Mononuclear cell (primary cell): ENCODE measurements at regions not wholly inside any gene's neighbourhood (a gene's known extent, or its start where the extent isn't known, plus 50 kb on each side); places are given as distances from the start of the nearest gene placed in this dataset.

Source experiments
- H3K27me3 ChIP-seq: 2 replicates; pipeline ENCODE4 v1.6.0; 2011; ENCODE audit warnings: low read length, control low read depth; ENCODE audit not compliant: insufficient read depth
- H3K4me1 ChIP-seq: 2 replicates; pipeline ENCODE4 v1.5.1; 2011; ENCODE audit warnings: mild to moderate bottlenecking, low read length, control low read depth; ENCODE audit not compliant: insufficient read depth
- H3K4me3 ChIP-seq: 2 replicates; pipeline ENCODE4 v1.5.1; 2011; ENCODE audit warnings: mild to moderate bottlenecking, low read length, moderate library complexity
- H3K9me3 ChIP-seq: 2 replicates; pipeline ENCODE4 v1.5.1; 2011; ENCODE audit warnings: low read depth, mild to moderate bottlenecking, control low read depth, low read length

DNA sequence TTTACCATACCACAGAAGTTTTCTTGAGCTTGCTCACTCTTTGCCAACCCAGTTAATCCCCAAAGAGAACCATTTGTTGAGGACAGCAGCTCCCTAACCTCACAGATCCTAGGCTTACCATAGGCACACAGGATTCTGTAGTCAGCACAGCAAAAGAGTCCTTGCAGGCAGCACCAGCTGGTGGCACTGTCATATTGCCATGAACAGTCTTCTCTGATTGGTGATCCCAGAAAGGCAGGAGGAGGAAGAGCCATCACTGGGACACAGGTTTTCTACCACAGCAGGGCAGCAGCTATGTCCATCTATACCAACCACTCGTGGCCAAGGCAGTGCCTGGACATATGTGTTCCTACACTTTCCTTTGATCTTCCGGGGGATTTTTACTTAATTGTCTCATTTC is 297.1 kb upstream of the CD180 start:
- no peaks in the 10 kb centered on the region for H3K27me3 ChIP-seq
- H3K9me3 ChIP-seq: no peaks in the 10 kb centered on the region
- no peaks in the 10 kb centered on the region for H3K4me1 ChIP-seq
- no peak overlapping the region for H3K4me3 ChIP-seq

DNA sequence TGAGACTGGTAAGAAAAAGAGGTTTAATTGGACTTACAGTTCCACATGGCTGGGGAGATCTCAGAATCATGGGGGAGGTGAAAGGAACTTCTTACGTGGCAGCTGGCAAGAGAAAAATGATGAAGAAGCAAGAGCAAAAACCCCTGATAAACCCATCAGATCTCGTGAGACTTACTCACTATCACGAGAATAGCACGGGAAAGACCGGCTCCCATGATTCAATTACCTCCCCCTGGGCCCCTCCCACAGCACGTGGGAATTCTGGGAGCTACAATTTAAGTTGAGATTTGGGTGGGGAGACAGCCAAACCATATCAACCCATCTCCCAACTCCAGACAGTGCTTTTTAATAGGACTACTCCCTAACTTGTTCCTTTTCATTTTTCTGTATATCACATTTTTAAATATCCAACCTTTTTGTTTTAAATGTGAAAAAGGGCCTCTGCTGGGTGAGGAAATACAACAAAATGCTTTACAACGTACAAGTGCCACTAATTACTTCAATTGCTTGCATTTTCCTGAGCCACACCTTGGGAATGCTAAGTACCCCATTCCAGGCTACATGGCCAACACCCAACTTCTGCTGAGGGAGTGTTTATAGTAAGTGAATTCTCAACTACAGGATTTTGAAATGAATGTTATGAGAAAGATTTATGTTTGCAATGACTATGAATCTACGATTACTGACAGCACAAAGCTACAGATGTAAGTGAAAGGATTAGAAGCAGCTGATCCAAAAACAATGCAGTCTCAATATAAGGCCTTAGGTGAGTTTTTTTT is 294.1 kb upstream of the CD180 start:
- Histone ChIP-seq H3K9me3 (no peaks in the 10 kb centered on the region), H3K4me1 (no peaks in the 10 kb centered on the region), H3K27me3 (no peaks in the 10 kb centered on the region), H3K4me3 (no peak overlapping the region)

DNA sequence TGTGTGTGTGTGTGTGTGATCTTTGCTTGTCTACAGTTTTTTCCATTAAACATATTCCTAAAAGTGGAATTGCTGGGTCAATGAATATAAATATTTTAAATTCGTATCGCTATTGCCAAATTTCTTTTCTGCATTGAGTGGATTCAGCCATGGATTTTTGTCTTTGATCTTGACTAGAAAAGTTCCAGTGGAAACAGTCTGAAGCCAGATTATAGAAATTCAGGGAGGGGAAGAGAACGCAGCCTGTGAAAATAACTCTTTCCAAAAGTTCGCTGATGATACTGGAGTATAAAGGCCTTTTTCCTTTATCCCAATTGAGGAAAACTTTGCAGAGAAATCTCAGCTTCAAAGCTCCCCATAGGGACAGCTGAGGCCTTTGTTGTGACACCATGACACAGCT is 292.3 kb upstream of the CD180 start:
- no peaks in the 10 kb centered on the region for H3K9me3 ChIP-seq
- no peaks in the 10 kb centered on the region for H3K27me3 ChIP-seq
- H3K4me3 ChIP-seq: no peak overlapping the region
- H3K4me1 ChIP-seq: no peaks in the 10 kb centered on the region

DNA sequence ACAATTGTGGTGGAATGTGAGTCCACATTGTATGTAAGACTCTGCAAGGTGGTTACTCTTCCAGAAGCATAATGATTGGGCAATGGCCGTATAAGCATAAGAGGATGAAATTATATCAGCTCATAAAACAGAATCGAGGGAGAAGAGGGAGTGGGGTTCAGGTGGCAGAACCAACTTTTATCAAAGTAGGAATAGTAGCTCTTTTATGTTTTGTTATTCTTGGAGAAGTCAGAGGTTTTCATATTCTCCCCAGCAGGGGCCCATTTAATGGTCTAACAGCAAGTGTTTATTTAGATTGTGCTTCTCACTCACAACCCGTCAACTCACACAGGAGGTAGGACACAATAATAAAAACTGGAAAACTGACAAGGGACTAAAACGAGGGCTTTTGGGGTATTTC is 291.3 kb upstream of the CD180 start:
- Histone ChIP-seq H3K27me3 (no peaks in the 10 kb centered on the region), H3K4me3 (no peak overlapping the region)

DNA sequence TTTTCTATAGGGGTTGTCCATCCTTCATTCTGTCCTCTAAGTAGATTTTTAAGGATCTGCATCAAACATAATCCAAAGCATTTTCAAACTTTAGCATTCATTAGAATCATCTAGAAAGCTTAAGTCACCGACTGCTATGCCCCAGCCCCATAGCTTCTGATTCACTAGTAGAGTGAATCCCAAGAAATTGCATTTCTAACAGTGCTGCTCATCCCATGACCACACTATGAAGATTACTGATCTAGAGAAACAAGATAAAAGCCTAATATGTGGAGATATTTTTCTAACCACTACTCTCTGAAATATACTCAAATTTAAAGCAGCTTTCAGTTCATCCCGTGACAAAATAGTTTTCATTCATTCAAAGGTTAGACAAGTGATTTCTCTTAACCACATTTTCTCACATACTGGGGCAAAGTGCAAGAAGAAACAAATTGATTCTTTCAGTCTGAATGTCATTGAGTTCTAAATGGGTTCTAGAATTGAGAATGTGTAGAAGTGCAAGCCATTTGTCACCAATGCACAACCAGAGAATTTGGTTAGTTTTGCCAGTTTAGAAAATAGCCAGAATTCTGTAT is 286.9 kb upstream of the CD180 start:
- Histone ChIP-seq H3K27me3 (no peaks in the 10 kb centered on the region), H3K4me1 (no peaks in the 10 kb centered on the region), H3K4me3 (no peak overlapping the region), H3K9me3 (no peaks in the 10 kb centered on the region)

More for the DNA sequence above, 291.3 kb upstream of the CD180 start:
- no peaks in the 10 kb centered on the region for H3K4me1 ChIP-seq
- H3K9me3 ChIP-seq: no peaks in the 10 kb centered on the region

DNA sequence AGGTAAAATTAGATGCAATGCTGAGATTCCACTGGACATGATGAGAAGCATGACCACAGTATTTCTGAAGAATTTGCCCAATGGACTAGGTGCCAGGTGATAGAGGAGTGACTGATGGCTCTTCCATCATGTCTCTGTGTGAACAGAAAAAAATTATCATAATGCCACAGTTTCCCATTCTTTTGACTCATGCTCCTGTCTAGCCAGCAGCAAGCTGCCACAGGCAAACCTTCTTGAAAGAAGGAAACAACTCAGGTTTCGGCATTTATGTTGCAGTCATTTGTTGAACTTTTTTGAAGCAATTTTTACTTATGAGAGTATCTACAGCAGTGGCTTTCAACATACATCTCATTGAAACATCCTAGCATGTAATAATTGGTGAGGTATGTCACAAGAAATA is 284.8 kb upstream of the CD180 start:
- no peaks in the 10 kb centered on the region for H3K9me3 ChIP-seq
- H3K27me3 ChIP-seq: no peaks in the 10 kb centered on the region
- H3K4me3 ChIP-seq: no peak overlapping the region
- no peaks in the 10 kb centered on the region for H3K4me1 ChIP-seq

DNA sequence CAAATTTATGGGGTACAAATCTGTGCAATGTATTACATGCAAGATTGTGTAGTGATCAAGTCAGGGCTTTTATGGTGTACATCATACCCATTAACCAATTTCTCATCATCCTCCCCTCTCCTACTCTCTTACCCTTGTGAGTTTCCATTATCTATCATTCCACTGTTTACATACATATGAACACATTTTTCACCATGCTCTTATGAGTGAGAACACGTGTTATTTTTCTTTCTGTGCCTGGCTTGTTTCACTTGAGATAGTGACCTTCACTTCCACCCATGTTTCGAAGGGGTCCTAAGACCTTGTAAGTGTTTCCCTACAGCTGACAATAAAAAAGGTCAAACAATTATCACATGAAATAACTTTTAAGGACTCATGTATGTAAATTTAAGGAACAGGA is 281.7 kb upstream of the CD180 start:
- Histone ChIP-seq H3K27me3 (no peaks in the 10 kb centered on the region), H3K4me3 (no peak overlapping the region), H3K9me3 (no peaks in the 10 kb centered on the region), H3K4me1 (no peaks in the 10 kb centered on the region)

DNA sequence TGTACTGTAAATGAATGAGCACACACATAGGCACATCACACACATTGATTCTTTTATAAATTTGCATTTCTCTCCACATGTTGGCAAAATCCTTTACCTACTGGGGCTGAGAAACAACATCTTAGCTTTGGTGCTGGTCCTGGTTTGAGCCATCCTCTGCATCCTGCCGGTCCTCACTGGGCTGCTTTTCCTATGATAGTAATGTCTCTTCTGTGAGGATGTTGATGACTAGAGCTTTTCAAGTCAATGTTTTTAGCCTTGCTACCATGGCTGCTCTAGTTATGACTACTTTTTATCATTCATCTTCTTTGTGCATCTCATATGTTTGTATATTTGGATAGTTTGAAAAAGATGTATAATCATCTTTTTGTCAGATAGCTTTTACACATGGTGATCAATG is 280.4 kb upstream of the CD180 start:
- H3K27me3 ChIP-seq: no peaks in the 10 kb centered on the region
- H3K4me1 ChIP-seq: no peaks in the 10 kb centered on the region
- no peaks in the 10 kb centered on the region for H3K9me3 ChIP-seq
- no peak overlapping the region for H3K4me3 ChIP-seq

DNA sequence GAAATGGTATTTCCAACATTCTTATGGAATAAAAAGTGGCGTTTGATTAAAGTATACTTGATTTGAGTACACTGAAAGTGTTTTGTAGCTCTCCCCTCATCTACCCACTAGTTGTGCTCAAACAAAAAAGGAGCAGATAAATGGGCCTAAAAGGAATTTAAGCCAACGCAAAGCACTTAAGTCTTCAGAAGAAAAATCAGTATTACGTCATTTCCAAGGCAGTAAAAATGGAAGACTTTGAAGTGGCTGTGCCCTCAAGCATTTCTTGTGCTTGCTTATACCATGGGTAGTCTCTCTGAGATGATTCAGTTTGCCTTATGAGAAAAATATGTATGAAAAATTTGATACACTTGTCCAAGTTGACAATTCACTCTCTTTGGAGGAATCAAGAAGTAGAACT is 279.9 kb upstream of the CD180 start:
- H3K9me3 ChIP-seq: no peaks in the 10 kb centered on the region
- H3K27me3 ChIP-seq: no peaks in the 10 kb centered on the region
- no peaks in the 10 kb centered on the region for H3K4me1 ChIP-seq
- no peak overlapping the region for H3K4me3 ChIP-seq

DNA sequence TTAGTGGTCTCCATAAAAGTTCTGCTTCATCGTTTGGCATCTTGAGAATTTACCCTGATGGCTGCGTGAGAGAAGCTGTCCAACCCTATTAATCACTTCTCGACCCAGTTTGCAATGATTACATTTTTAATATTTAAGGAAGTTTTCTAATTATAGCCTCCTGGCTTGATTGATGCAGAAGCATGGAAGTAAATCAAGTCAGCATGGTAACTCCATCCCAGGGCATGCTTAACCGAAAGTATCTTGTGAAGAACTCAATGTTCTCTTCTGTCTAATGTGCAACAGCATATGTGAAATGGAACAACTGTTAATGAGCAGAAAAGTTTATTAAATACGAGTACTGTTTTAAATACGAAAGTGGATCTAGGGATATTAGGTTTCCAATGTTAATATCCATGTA is 278.9 kb upstream of the CD180 start:
- no peaks in the 10 kb centered on the region for H3K9me3 ChIP-seq
- H3K4me1 ChIP-seq: no peaks in the 10 kb centered on the region
- no peaks in the 10 kb centered on the region for H3K27me3 ChIP-seq
- H3K4me3 ChIP-seq: no peak overlapping the region

DNA sequence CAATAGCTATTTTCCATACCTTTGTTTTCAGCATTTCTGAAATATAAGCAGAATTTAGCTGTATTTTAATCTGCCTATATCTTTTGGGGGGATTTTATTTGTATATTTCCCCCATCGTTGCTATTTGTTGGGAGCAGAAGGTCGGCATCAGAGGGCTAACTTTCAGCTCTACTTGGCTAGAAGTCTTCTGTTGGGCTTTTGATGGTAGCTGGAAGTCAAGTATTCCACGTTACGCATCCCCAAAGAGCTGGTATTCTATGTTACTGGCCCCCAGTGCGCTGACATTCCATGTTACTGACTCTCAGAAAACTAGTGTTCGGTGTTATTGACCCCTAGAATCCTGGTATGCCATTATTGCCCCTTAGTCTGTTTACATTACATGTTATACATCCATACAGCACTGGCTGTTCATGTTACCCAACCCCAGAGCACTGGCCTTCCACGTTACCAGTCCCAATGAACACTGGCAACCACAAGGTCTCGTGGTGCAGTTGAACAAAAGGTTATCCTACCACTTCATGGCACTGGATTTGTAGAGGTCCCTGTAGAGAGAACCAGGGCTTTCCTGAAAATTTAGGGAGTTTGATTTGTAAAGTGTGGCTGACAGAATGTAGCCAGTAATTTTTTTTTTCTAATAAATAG is 278.1 kb upstream of the CD180 start:
- no peaks in the 10 kb centered on the region for H3K9me3 ChIP-seq
- no peak overlapping the region for H3K4me3 ChIP-seq
- H3K27me3 ChIP-seq: no peaks in the 10 kb centered on the region
- H3K4me1 ChIP-seq: no peaks in the 10 kb centered on the region

DNA sequence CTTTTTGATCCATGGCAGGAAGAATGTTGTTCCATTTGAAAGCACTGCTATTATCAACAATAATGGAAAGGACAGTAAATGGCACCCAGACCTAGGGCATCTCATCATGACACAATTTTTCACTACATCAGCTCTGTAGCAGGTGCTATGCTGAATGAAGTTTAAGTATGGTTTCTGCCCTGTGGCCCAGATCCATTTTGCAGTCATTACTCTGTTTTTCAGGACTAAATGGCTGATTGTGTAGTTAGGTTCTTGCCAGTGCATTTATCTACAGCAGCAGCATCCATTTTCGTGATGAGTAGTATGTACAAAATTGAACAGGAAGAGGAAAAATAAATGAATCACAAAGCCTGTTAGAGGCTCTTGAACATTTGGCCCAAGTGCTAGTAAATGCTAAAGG is 270.5 kb upstream of the CD180 start:
- no peak overlapping the region for H3K4me3 ChIP-seq
- no peaks in the 10 kb centered on the region for H3K9me3 ChIP-seq
- H3K27me3 ChIP-seq: no peaks in the 10 kb centered on the region
- no peaks in the 10 kb centered on the region for H3K4me1 ChIP-seq

DNA sequence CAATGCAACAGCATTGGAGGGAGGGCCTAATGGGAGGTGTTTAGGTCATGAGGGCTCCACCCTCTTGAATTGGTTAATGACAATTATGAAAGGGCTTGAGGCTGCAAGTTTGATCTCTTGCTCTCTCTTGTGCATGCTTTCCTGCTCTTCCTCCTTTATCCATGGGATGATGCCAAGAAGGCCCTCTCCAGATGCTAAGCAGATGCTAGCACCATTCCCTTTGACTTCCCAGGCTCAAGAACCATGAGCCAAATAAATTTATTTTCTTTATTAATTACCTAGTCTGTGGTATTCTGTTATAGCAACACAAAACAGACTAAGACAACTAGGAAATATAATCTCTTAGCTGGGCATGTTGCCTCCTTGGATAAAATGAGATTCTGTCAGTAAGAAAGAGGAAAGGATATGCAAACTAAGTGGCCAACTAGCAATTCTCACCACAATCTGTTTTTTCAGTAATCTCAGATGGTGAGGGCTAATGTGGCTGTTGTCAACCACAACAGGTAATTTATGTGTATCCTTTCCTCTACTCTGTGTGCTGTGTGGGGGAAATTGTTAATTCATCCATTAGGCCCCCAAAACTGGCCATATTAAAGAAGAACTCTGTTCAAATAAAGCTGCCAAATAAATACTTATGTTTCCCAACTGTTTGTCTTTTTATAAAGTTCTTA is 269.1 kb upstream of the CD180 start:
- H3K9me3 ChIP-seq: no peaks in the 10 kb centered on the region

DNA sequence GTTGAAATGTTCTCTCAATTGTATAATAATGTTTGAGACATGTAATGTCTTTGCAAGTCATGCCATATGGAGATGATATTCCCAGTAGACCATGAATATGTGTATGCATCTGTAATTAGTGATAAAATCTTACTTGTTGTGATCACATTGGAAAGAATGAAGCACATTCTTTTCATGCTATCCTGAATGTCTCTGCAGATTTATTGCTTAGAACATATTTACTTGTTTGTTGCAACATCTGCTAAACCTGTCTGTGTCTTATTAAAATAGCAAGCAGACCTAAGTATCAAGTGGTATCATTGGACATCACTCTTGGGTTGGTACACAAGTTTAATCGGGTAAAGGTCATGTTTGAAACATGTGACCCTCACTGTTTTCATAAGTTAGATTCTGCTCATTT is 265.5 kb upstream of the CD180 start:
- Histone ChIP-seq H3K27me3 (no peaks in the 10 kb centered on the region), H3K4me3 (no peak overlapping the region), H3K4me1 (no peaks in the 10 kb centered on the region)

More for the DNA sequence above, 269.1 kb upstream of the CD180 start:
- Histone ChIP-seq H3K27me3 (no peaks in the 10 kb centered on the region), H3K4me3 (no peak overlapping the region), H3K4me1 (no peaks in the 10 kb centered on the region)

DNA sequence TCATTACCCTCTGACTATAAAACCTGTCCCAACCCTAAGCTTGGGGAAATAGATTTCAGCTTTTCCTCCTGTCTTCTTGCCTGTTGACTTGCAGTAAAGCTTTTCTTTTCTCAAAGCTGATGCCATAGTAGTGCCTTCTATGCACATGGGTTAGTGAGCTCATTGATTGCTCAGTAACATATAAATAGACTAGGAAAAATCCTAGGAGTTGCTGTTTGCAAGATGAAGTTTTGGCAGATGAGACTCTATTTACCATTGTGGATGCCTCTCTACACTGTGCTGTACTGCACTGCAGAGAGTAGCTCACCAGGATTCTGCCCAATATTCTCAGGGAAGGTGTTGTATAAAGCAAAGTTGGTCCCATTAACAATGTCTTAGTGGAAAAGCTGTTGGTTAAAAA is 262.7 kb upstream of the CD180 start:
- Histone ChIP-seq H3K4me3 (no peak overlapping the region), H3K27me3 (no peaks in the 10 kb centered on the region), H3K9me3 (no peaks in the 10 kb centered on the region), H3K4me1 (no peaks in the 10 kb centered on the region)

More for the DNA sequence above, 265.5 kb upstream of the CD180 start:
- H3K9me3 ChIP-seq: no peaks in the 10 kb centered on the region
